T-cell (primary cell): ENCODE measurements at regions not wholly inside any gene's neighbourhood (a gene's known extent, or its start where the extent isn't known, plus 50 kb on each side); places are given as distances from the start of the nearest gene placed in this dataset.
"Not testable (repeated sequence)": the region's sequence is repeated elsewhere in the genome, so short reads cannot be mapped to it uniquely, and the experiment has no call there.

ENCODE experiments used
- ATAC-seq, 4 experiments: fragments of 200-7000 bp in 3 of 4; fragments of 150-1000 bp in 1 of 4; cut with Tn5 transposase; replicated peaks in 1 of 4; 1 replicate in 3 of 4; 2 replicates in 1 of 4; pipeline ENCODE4 v1.10.0; 2021; ENCODE audit warnings: moderate library complexity in 3 of 4, mild to moderate bottlenecking in 2 of 4, moderate number of reproducible peaks in 1 of 4
- CTCF ChIA-PET, 2 donors: fragments of 300-600 bp; sonication (Branson Sonifier 250); formaldehyde crosslinking; loops; one replicate each; lab custom pipeline; 2022; ENCODE audit warnings: antibody characterized with exemption in 2 of 2; lab: Charles Lee
- POLR2A ChIA-PET, 2 donors: fragments of 300-600 bp; sonication (Branson Sonifier 250); formaldehyde crosslinking; loops; one replicate each; lab custom pipeline; 2022; ENCODE audit warnings: antibody characterized with exemption in 2 of 2; lab: Charles Lee
- DNase-seq, 35 experiments: peaks; one replicate each; pipeline versions ENCODE4 v3.0.0 to v3.0.0-alpha.2; 2013 to 2023
- H3K27ac ChIP-seq: one replicate; pipeline ENCODE4 v1.5.1; 2013; ENCODE audit warnings: low read length
- H3K27me3 ChIP-seq, 2 experiments: replicated peaks in 1 of 2; 1 replicate in 1 of 2; 2 replicates in 1 of 2; pipeline versions ENCODE4 v1.6.1 to v1.7.0; 2013; ENCODE audit warnings: low read length in 1 of 2, mixed read lengths in 1 of 2; ENCODE audit not compliant: control insufficient read depth in 2 of 2, insufficient read depth in 2 of 2; ENCODE audit errors: extremely low read depth in 1 of 2
- H3K36me3 ChIP-seq, 2 donors: 1 replicate in 1 of 2; 2 replicates in 1 of 2; pipeline versions ENCODE4 v1.6.1 to v1.7.0; 2013; ENCODE audit warnings: low read length in 1 of 2; ENCODE audit not compliant: control insufficient read depth in 2 of 2, insufficient read depth in 1 of 2; ENCODE audit errors: extremely low read depth in 1 of 2
- H3K4me1 ChIP-seq, 2 experiments: 1 replicate in 1 of 2; 2 replicates in 1 of 2; pipeline versions ENCODE4 v1.6.1 to v1.7.0; 2013; ENCODE audit warnings: low read length in 2 of 2, mixed read lengths in 1 of 2; ENCODE audit not compliant: insufficient read depth in 2 of 2, control insufficient read depth in 1 of 2; ENCODE audit errors: extremely low read depth in 1 of 2
- H3K4me3 ChIP-seq, 2 donors: 1 replicate in 1 of 2; 2 replicates in 1 of 2; pipeline versions ENCODE4 v1.5.1 to v1.7.0; 2013; ENCODE audit warnings: mild to moderate bottlenecking in 2 of 2, low read length in 1 of 2, moderate library complexity in 1 of 2; ENCODE audit not compliant: control insufficient read depth in 1 of 2; ENCODE audit errors: extremely low read depth in 1 of 2
- H3K9me3 ChIP-seq: 2 replicates; pipeline ENCODE4 v1.7.0; 2013
- H3K27ac Mint-ChIP-seq, 2 donors: one replicate each; pipeline ENCODE4 v1.8.0; 2020 to 2021; ENCODE audit warnings: mild to moderate bottlenecking in 2 of 2, mixed read lengths in 2 of 2
- H3K27me3 Mint-ChIP-seq, 2 donors: one replicate each; pipeline ENCODE4 v1.8.0; 2021 to 2022; ENCODE audit warnings: mixed read lengths in 2 of 2
- H3K36me3 Mint-ChIP-seq: one replicate; pipeline ENCODE4 v1.8.0; 2021; ENCODE audit warnings: mixed read lengths
- H3K4me1 Mint-ChIP-seq, 3 donors: one replicate each; pipeline ENCODE4 v1.8.0; 2020 to 2022; ENCODE audit warnings: mixed read lengths in 3 of 3, mild to moderate bottlenecking in 1 of 3
- H3K4me3 Mint-ChIP-seq, 3 donors: one replicate each; pipeline ENCODE4 v1.8.0; 2020 to 2022; ENCODE audit warnings: mild to moderate bottlenecking in 3 of 3, mixed read lengths in 3 of 3, moderate library complexity in 3 of 3
- H3K9me3 Mint-ChIP-seq, 3 donors: one replicate each; pipeline ENCODE4 v1.8.0; 2020 to 2022; ENCODE audit warnings: mixed read lengths in 3 of 3
- WGBS: methylation state at CpG from one replicate; pipeline ENCODE4 v1.1.5; 2013; ENCODE audit warnings: missing lambda C conversion rate; ENCODE audit not compliant: insufficient coverage; 5-methylcytosine and 5-hydroxymethylcytosine counted together

- peak; percentile 50 to 59 (median 56) for ATAC-seq
- peak overlapping the region in 2 of 3 donors; percentile 12 to 13 for H3K4me3 Mint-ChIP-seq
- ChIA-PET CTCF (interaction anchor here in 1 of 2 donors (0.6 kb wide), 1 partner anchor 25 kb away, joined by 3 read pairs; no protein-coding TSS in a partner anchor), POLR2A (interaction anchor here in 1 of 2 donors (0.6 kb wide), 2 partner anchors 15 to 118 kb away, joined by 3 to 4 read pairs; no protein-coding TSS in a partner anchor)
- H3K27ac Mint-ChIP-seq: peak overlapping the region in 1 of 2 donors; percentile 1
- Histone ChIP-seq H3K4me3 (no peak overlapping the region), H3K4me1 (no peaks in the 10 kb centered on the region), H3K27ac (no peak overlapping the region), H3K36me3 (no peaks in the 10 kb centered on the region), H3K9me3 (no peaks in the 10 kb centered on the region), H3K27me3 (no peaks in the 10 kb centered on the region)
- DNase-seq: peak in 8 of 35 experiments; percentile 1 to 19 (median 10)
- no peaks in the 10 kb centered on the region for H3K9me3 Mint-ChIP-seq
- H3K4me1 Mint-ChIP-seq: peaks cover 10 to 14% (median 13%) of the 10 kb centered on the region in 3 donors
- H3K27me3 Mint-ChIP-seq: no peaks in the 10 kb centered on the region
- no peaks in the 10 kb centered on the region for H3K36me3 Mint-ChIP-seq
- WGBS: 81% methylated on average over 6 of the region's 10 CpGs
Measured at GRCh38 chr5:100647461-100648230, 112.5 kb downstream of the FAM174A start.

- H3K9me3 ChIP-seq: no peaks in the 10 kb centered on the region
- no peaks in the 10 kb centered on the region for H3K9me3 Mint-ChIP-seq
- DNase-seq (no peak), ATAC-seq (no peak)
- no peak overlapping the region for H3K4me3 ChIP-seq
- POLR2A ChIA-PET: no interaction called here
- H3K4me1 ChIP-seq: no peaks in the 10 kb centered on the region
- H3K36me3 ChIP-seq: no peaks in the 10 kb centered on the region
- H3K4me3 Mint-ChIP-seq: no peak overlapping the region
- no peak overlapping the region for H3K27ac ChIP-seq
- no peak overlapping the region for H3K27ac Mint-ChIP-seq
- H3K27me3 Mint-ChIP-seq: no peaks in the 10 kb centered on the region
- CTCF ChIA-PET: no interaction called here
- no peaks in the 10 kb centered on the region for H3K27me3 ChIP-seq
- peaks cover 0 to 10% (median 10%) of the 10 kb centered on the region in 3 donors for H3K4me1 Mint-ChIP-seq
- no peaks in the 10 kb centered on the region for H3K36me3 Mint-ChIP-seq
Measured at GRCh38 chr5:100654895-100655294, 119.7 kb downstream of the FAM174A start.

DNA sequence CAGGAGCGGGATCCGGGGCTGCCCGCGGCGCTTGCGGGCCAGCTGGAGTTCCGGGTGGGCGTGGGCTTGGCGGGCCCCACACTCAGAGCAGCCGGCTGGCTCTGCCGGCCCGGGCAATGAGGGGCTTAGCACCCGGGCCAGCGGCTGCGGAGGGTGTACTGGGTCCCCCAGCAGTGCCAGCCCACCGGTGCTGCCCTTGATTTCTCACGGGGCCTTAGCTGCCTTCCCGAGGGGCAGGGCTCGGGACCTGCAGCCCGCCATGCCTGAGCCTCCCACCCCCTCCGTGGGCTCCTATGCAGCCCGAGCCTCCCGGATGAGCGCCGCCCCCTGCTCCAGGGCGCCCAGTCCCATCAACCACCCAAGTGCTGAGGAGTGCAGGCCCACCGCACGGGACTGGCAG, 121.6 kb downstream of the FAM174A start:
- ATAC-seq, H3K4me3 Mint-ChIP-seq, H3K36me3 Mint-ChIP-seq, H3K9me3 ChIP-seq, H3K9me3 Mint-ChIP-seq, H3K4me3 ChIP-seq, H3K4me1 ChIP-seq, H3K36me3 ChIP-seq, H3K27ac ChIP-seq, H3K27ac Mint-ChIP-seq, H3K27me3 ChIP-seq, POLR2A ChIA-PET, DNase-seq, H3K27me3 Mint-ChIP-seq, CTCF ChIA-PET: not testable (repeated sequence)
- peaks cover 0 to 13% (median 11%) of the 10 kb centered on the region in 3 donors for H3K4me1 Mint-ChIP-seq
- 92% methylated on average over 23 of the region's 28 CpGs for WGBS

DNA sequence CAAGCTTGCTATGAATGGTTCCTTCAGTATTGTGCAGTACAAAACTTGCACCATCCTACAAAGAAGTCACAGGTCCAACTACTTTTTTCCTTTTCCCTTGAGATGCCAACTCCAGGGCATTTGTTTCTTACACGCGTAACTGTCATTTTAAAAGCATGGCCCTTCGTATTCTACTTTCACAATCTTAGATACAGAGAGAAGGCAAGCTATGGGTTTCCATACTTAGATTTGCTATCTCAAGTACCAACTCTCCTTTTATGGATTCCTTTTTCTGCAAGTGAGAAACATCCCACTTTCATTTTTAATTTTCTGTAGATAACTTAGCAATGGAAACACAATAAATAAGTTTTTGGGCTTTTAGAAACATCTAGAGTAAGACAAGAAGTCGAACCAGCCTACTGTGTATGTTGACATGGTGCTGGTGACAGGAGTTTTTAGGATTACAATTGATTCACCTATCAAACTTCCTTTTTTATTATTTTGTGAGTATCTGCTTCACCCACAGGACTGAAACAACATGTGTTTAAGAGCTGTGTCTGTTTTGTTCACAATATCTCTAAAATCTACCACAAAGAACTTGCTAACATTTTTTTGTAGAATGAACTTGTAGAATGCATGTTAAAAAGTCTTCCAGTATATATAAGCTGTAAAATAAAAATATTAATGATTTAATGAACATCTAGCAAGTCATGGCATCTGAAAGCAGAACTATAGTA, 124.1 kb downstream of the FAM174A start:
- Histone ChIP-seq H3K27me3 (no peaks in the 10 kb centered on the region), H3K4me1 (no peaks in the 10 kb centered on the region), H3K9me3 (no peaks in the 10 kb centered on the region), H3K36me3 (no peaks in the 10 kb centered on the region), H3K4me3 (no peak overlapping the region), H3K27ac (no peak overlapping the region)
- Mint-ChIP-seq H3K4me1 (peaks cover 0 to 13% (median 11%) of the 10 kb centered on the region in 3 donors), H3K9me3 (no peaks in the 10 kb centered on the region), H3K27ac (peak overlapping the region in 1 of 2 donors; percentile 43), H3K27me3 (peaks cover 0 to 2% of the 10 kb centered on the region in 2 donors), H3K4me3 (no peak overlapping the region), H3K36me3 (no peaks in the 10 kb centered on the region)
- POLR2A ChIA-PET: no interaction called here
- CTCF ChIA-PET: no interaction called here
- DNase-seq (no peak), ATAC-seq (no peak)
- no CpG with 5 or more reads among the region's 4 CpGs for WGBS

DNA sequence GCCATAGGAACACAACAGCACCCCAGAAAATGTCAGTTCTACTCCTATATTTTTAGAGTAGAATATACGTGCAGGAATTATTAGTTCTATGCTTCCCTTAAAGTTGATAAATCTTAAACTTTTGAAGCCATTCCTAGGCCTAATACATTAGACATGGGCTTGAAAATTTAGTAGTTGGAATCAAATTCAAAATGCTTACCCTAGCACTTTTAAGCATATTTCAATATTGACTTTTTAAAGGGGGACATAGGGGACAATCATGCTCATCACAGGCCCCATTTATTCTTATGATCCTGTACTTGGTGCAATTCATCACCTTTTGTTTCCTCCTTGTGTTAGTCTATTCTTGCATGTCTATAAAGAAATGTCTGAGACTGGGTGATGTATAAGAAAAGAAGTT, 129.0 kb downstream of the FAM174A start:
- ChIA-PET POLR2A (no interaction called here), CTCF (no interaction called here)

GRCh38 chr5:100667161-100667630, 132.0 kb downstream of the FAM174A start:
- peak overlapping the region; percentile 41 to 77 for H3K27ac Mint-ChIP-seq
- ChIA-PET POLR2A (no interaction called here), CTCF (no interaction called here)
- peak; percentile 61 to 85 (median 70) for ATAC-seq
- 67% methylated on average over 1 of the region's 4 CpGs for WGBS
- no peak overlapping the region for H3K4me3 ChIP-seq
- peak in 1 of 35 experiments; percentile 52 for DNase-seq
- no peaks in the 10 kb centered on the region for H3K36me3 ChIP-seq
- no peak overlapping the region for H3K4me3 Mint-ChIP-seq
- H3K27ac ChIP-seq: peak overlapping the region; percentile 26
- H3K4me1 ChIP-seq: peaks cover 0 to 8% of the 10 kb centered on the region in 2 experiments
- H3K27me3 Mint-ChIP-seq: no peaks in the 10 kb centered on the region
- no peaks in the 10 kb centered on the region for H3K27me3 ChIP-seq
- H3K9me3 Mint-ChIP-seq: no peaks in the 10 kb centered on the region
- peaks cover 13 to 22% (median 17%) of the 10 kb centered on the region in 3 donors for H3K4me1 Mint-ChIP-seq
- H3K9me3 ChIP-seq: no peaks in the 10 kb centered on the region
- no peaks in the 10 kb centered on the region for H3K36me3 Mint-ChIP-seq

More for the DNA sequence above, 129.0 kb downstream of the FAM174A start:
- Histone ChIP-seq H3K27ac (no peak overlapping the region), H3K27me3 (no peaks in the 10 kb centered on the region), H3K9me3 (no peaks in the 10 kb centered on the region), H3K4me1 (peaks cover 0 to 8% of the 10 kb centered on the region in 2 experiments), H3K36me3 (no peaks in the 10 kb centered on the region), H3K4me3 (no peak overlapping the region)
- Mint-ChIP-seq H3K9me3 (no peaks in the 10 kb centered on the region), H3K4me3 (no peak overlapping the region), H3K4me1 (peaks cover 13 to 31% (median 26%) of the 10 kb centered on the region in 3 donors), H3K27ac (no peak overlapping the region), H3K27me3 (peaks cover 0 to 2% of the 10 kb centered on the region in 2 donors), H3K36me3 (no peaks in the 10 kb centered on the region)
- ATAC-seq (no peak), DNase-seq (no peak)
- no CpG with 5 or more reads among the region's 1 CpG for WGBS
